ENCODE measurements at regions not wholly inside any gene's neighbourhood (a gene's known extent, or its start where the extent isn't known, plus 50 kb on each side); places are given as distances from the start of the nearest gene placed in this dataset.

GRCh38 chr22:27308513-27308912 is 493.0 kb downstream of the MN1 start:
- no peak for TF ChIP-seq CTCF (conservative IDR thresholded peaks at IDR 0.05; ENCODE audit: low read depth, low read length)
- no peak overlapping the region for H3K4me3 ChIP-seq (ENCODE audit: low read length)
- no peak for DNase-seq (ENCODE audit: low read depth)

- no peak for TF ChIP-seq CTCF (conservative IDR thresholded peaks at IDR 0.05; ENCODE audit: low read depth, low read length)
- no peak for DNase-seq (ENCODE audit: low read depth)
Observed at GRCh38 chr22:27309697-27310096, 491.9 kb downstream of the MN1 start.

GRCh38 chr22:27310966-27311697 is 490.4 kb downstream of the MN1 start:
- H3K4me3 ChIP-seq (ENCODE audit: low read length), result no peak overlapping the region
- no peak for DNase-seq (ENCODE audit: low read depth)
- no peak for TF ChIP-seq CTCF (conservative IDR thresholded peaks at IDR 0.05; ENCODE audit: low read depth, low read length)

More at GRCh38 chr22:27309697-27310096, 491.9 kb downstream of the MN1 start:
- no peak overlapping the region for H3K4me3 ChIP-seq (ENCODE audit: low read length)

- no peak overlapping the region for H3K4me3 ChIP-seq (ENCODE audit: low read length)
- DNase-seq (ENCODE audit: low read depth), result no peak
- no peak for TF ChIP-seq CTCF (conservative IDR thresholded peaks at IDR 0.05; ENCODE audit: low read depth, low read length)
Observed at GRCh38 chr22:27311698-27312550, 489.6 kb downstream of the MN1 start.

GRCh38 chr22:27312565-27312964 is 489.0 kb downstream of the MN1 start:
- H3K4me3 ChIP-seq (ENCODE audit: low read length), result no peak overlapping the region
- TF ChIP-seq CTCF (conservative IDR thresholded peaks at IDR 0.05; ENCODE audit: low read depth, low read length), result no peak
- no peak for DNase-seq (ENCODE audit: low read depth)

- H3K4me3 ChIP-seq (ENCODE audit: low read length), result no peak overlapping the region
- TF ChIP-seq CTCF (conservative IDR thresholded peaks at IDR 0.05; ENCODE audit: low read depth, low read length), result no peak
- DNase-seq (ENCODE audit: low read depth), result no peak
Observed at GRCh38 chr22:27312966-27313855, 488.3 kb downstream of the MN1 start.
